ENCODE measurements at regions not wholly inside any gene's neighbourhood (a gene's known extent, or its start where the extent isn't known, plus 50 kb on each side); places are given as distances from the start of the nearest gene placed in this dataset.

DNA sequence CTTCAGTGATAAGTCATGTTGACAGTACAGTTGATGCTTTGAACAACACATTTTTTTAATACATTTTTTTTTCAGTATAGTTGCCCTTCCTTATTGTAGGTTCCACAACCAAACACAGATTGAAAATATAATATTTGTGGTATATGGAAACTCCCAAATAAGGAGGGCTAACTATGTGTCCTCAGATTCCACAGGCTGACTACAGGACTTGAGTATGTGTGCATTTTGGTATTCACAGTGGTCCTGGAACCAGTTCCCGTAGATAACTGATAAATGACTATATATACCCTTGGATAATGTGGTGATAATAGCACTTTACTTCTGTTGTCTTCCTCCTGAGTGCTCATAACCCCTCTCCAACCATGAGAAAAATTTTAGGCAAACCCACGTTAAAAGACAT is 111.6 kb upstream of the NUDT6 start:
- no peak overlapping the region for H3K9ac ChIP-seq (ENCODE audit: low read length)
- H3K9me3 ChIP-seq (ENCODE audit: control insufficient read depth, low read length), result no peaks in the 10 kb centered on the region
- H3K27me3 ChIP-seq (ENCODE audit: control insufficient read depth, insufficient read depth, low read length), result no peaks in the 10 kb centered on the region
- H3K4me1 ChIP-seq (ENCODE audit: control insufficient read depth, insufficient read depth, low read length), result no peaks in the 10 kb centered on the region
- H3K4me3 ChIP-seq (ENCODE audit: low read length), result no peak overlapping the region
- H3K36me3 ChIP-seq (ENCODE audit: control insufficient read depth, insufficient read depth, low read length), result no peaks in the 10 kb centered on the region

DNA sequence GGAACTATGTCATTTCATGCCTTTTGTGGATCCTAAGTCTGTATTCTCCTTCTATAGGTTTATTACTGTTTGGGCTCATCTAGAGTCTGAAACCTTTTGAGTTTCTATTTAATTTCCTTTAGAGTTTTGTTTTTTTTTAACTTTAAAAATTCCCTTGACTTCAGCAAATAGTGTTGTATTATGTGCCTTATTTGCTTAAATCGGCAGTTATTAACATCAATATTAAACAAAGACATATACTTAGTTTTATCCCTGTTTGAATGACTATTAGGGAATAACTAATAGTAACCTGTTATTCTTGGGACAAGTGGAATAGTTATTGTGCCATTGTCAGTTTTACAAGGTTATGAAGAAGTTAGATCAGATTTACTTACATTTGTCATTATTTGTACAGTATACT is 112.8 kb upstream of the NUDT6 start:
- Histone ChIP-seq H3K9ac (ENCODE audit: low read length) (no peak overlapping the region), H3K9me3 (ENCODE audit: control insufficient read depth, low read length) (no peaks in the 10 kb centered on the region), H3K27me3 (ENCODE audit: control insufficient read depth, insufficient read depth, low read length) (no peaks in the 10 kb centered on the region), H3K4me1 (ENCODE audit: control insufficient read depth, insufficient read depth, low read length) (no peaks in the 10 kb centered on the region), H3K4me3 (ENCODE audit: low read length) (no peak overlapping the region), H3K36me3 (ENCODE audit: control insufficient read depth, insufficient read depth, low read length) (no peaks in the 10 kb centered on the region)

DNA sequence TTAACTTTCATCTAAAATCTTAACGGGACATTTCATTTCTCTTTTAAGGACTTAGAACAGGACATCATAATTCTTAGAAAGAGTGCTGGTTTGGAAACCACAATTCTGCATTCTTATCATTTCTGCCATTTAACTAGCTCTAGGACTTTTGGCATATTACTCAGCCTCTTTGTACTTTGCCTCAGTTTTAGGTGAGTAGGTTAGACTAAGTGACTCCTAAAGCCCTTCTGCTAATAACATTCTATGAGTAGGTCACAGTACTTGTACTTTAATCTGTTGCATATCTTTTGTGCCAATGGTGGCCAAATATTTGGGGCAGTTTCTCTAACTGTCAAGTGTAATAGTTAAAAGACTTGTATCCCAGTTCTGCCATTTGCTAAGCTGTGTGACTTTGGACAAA is 115.4 kb upstream of the NUDT6 start:
- H3K4me1 ChIP-seq (ENCODE audit: control insufficient read depth, insufficient read depth, low read length), result no peaks in the 10 kb centered on the region
- H3K9me3 ChIP-seq (ENCODE audit: control insufficient read depth, low read length), result peaks cover under 1% of the 10 kb centered on the region
- H3K9ac ChIP-seq (ENCODE audit: low read length), result no peak overlapping the region
- H3K27me3 ChIP-seq (ENCODE audit: control insufficient read depth, insufficient read depth, low read length), result no peaks in the 10 kb centered on the region
- no peak overlapping the region for H3K4me3 ChIP-seq (ENCODE audit: low read length)
- no peaks in the 10 kb centered on the region for H3K36me3 ChIP-seq (ENCODE audit: control insufficient read depth, insufficient read depth, low read length)

DNA sequence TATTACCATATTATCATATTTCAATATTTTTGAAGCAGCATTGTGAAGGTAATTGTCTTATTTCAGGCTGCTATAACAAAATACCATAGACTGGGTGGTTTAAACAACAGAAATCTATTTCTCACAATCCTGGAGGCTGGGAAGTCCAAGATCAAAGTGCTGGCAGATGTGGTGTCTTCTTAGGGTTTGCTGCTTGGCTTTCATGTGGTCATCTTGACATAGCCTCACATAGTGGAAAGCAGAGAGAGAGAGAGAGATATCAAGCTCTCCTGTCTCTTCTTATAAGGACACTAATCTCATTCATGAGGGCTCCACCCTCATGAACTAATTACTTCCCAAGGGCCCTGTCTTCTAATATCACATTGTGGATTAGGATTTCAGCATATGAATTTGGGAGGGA is 119.7 kb upstream of the NUDT6 start:
- Histone ChIP-seq H3K36me3 (ENCODE audit: control insufficient read depth, insufficient read depth, low read length) (no peaks in the 10 kb centered on the region), H3K4me3 (ENCODE audit: low read length) (no peak overlapping the region), H3K27me3 (ENCODE audit: control insufficient read depth, insufficient read depth, low read length) (no peaks in the 10 kb centered on the region), H3K9me3 (ENCODE audit: control insufficient read depth, low read length) (peaks cover 6% of the 10 kb centered on the region), H3K9ac (ENCODE audit: low read length) (no peak overlapping the region), H3K4me1 (ENCODE audit: control insufficient read depth, insufficient read depth, low read length) (no peaks in the 10 kb centered on the region)

DNA sequence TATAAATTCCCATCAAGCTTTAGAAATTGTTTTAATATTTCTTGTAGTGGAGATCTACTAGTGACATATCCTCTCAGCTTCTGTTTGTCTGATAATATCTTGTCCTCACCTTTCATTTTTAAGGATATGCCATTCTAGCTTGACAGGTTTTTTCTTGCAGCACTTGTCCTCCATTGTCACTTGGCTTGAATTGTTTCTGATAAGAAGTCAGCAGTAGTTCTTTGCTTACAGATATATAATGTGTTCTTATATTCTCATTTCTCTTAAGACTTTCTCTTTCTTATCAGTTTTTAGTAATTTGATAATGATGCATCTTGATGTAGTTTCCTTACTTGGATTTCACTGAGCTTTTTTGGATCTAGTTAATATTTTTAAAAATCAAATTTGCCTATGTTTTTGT is 120.6 kb upstream of the NUDT6 start:
- H3K27me3 ChIP-seq (ENCODE audit: control insufficient read depth, insufficient read depth, low read length), result no peaks in the 10 kb centered on the region
- H3K9ac ChIP-seq (ENCODE audit: low read length), result no peak overlapping the region
- no peaks in the 10 kb centered on the region for H3K36me3 ChIP-seq (ENCODE audit: control insufficient read depth, insufficient read depth, low read length)
- H3K4me3 ChIP-seq (ENCODE audit: low read length), result no peak overlapping the region
- peaks cover 6% of the 10 kb centered on the region for H3K9me3 ChIP-seq (ENCODE audit: control insufficient read depth, low read length)
- no peaks in the 10 kb centered on the region for H3K4me1 ChIP-seq (ENCODE audit: control insufficient read depth, insufficient read depth, low read length)

DNA sequence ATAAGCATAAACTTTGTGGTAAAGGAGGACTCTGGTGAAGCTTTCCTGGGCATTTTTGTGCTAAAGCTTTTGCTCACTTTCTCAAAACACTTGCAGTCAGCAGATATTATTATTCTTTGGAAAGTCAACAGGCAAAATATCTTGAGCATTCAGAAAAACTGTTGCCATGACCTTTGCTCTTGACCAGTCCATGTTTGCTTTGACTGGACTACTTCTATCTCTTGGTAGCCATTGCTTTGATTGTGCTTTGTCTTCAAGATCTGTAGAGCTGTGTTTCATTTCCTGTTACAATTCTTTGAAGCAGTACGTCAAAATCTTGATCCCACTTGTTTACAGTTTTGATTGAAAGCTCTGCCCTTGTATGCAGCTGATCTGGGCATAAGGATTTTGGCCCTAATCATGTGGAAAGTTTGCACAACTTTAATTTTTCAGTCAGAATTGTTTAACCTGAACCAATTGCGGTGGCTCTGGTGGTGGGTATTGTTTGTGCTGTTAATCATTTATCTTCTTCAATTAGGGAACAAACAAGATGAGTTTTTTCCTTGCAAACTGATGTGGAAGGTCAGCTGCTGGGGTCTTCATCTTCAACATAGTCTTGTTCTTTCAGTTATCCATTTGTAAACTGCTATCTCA is 121.5 kb upstream of the NUDT6 start:
- H3K36me3 ChIP-seq (ENCODE audit: control insufficient read depth, insufficient read depth, low read length), result no peaks in the 10 kb centered on the region
- no peak overlapping the region for H3K4me3 ChIP-seq (ENCODE audit: low read length)
- no peak overlapping the region for H3K9ac ChIP-seq (ENCODE audit: low read length)
- no peaks in the 10 kb centered on the region for H3K27me3 ChIP-seq (ENCODE audit: control insufficient read depth, insufficient read depth, low read length)
- H3K4me1 ChIP-seq (ENCODE audit: control insufficient read depth, insufficient read depth, low read length), result no peaks in the 10 kb centered on the region
- H3K9me3 ChIP-seq (ENCODE audit: control insufficient read depth, low read length), result peaks cover 6% of the 10 kb centered on the region

DNA sequence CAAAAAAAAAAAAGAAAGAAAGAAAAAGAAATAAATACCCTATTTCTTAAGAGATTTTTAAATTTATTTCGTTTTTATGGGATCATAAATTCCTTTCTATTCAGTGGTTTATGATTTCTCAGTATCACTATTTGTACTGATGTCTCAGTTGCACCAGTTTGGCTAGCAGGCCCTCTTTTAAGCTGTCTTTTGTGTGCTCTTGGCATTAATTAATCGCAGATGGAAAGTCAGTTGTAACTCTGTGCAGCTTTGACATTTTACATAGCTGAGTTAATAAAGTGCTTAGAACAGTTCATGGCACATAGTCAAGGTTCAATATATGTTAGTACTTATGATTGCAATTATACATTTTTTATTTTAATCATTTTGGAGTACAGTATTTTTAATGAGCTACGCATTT is 123.7 kb upstream of the NUDT6 start:
- no peak overlapping the region for H3K4me3 ChIP-seq (ENCODE audit: low read length)
- H3K27me3 ChIP-seq (ENCODE audit: control insufficient read depth, insufficient read depth, low read length), result no peaks in the 10 kb centered on the region
- no peak overlapping the region for H3K9ac ChIP-seq (ENCODE audit: low read length)
- H3K36me3 ChIP-seq (ENCODE audit: control insufficient read depth, insufficient read depth, low read length), result no peaks in the 10 kb centered on the region
- no peaks in the 10 kb centered on the region for H3K4me1 ChIP-seq (ENCODE audit: control insufficient read depth, insufficient read depth, low read length)
- H3K9me3 ChIP-seq (ENCODE audit: control insufficient read depth, low read length), result peaks cover 6% of the 10 kb centered on the region

DNA sequence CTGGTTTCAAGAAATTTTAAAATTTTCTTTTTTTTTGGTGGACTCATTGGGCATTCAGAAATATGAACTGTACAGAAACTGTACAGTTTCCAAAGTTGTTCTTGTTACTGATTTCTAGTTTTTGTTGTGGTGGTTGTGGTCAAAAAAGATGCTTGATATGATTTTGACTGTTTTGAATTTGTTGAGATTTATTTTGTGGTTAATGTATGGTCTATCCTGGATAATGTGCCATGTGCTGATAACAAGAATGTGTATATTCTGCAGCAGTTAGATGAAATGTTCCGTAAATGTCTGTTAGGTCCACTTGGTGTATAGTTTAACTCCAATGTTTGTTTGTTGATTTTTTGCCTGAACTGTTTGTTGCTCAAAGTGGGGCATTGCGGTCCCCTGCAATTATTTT is 127.6 kb upstream of the NUDT6 start:
- Histone ChIP-seq H3K4me1 (ENCODE audit: control insufficient read depth, insufficient read depth, low read length) (no peaks in the 10 kb centered on the region), H3K27me3 (ENCODE audit: control insufficient read depth, insufficient read depth, low read length) (no peaks in the 10 kb centered on the region), H3K4me3 (ENCODE audit: low read length) (no peak overlapping the region), H3K9ac (ENCODE audit: low read length) (no peak overlapping the region), H3K9me3 (ENCODE audit: control insufficient read depth, low read length) (no peaks in the 10 kb centered on the region), H3K36me3 (ENCODE audit: control insufficient read depth, insufficient read depth, low read length) (no peaks in the 10 kb centered on the region)

DNA sequence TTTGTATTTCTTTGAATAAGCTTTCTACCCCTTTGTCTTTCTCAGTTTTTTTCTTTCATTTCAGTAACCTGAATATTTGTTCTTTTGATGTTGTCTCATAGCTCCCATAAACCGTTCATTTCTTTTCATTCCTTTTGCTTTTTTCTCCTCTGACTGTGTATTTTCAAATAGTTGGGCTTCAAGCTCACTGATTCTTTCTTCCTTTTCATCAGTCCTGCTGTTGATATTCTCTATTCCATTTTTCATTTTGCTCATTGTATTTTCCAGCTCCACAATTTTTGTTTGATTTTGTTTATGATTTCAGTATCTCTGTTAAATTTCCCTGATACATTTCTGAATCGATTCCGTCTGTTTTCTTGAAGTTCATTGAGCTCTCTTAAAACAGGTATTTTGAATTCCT is 129.6 kb upstream of the NUDT6 start:
- Histone ChIP-seq H3K27me3 (ENCODE audit: control insufficient read depth, insufficient read depth, low read length) (no peaks in the 10 kb centered on the region), H3K4me3 (ENCODE audit: low read length) (no peak overlapping the region), H3K36me3 (ENCODE audit: control insufficient read depth, insufficient read depth, low read length) (no peaks in the 10 kb centered on the region), H3K9me3 (ENCODE audit: control insufficient read depth, low read length) (no peaks in the 10 kb centered on the region), H3K9ac (ENCODE audit: low read length) (no peak overlapping the region), H3K4me1 (ENCODE audit: control insufficient read depth, insufficient read depth, low read length) (no peaks in the 10 kb centered on the region)

DNA sequence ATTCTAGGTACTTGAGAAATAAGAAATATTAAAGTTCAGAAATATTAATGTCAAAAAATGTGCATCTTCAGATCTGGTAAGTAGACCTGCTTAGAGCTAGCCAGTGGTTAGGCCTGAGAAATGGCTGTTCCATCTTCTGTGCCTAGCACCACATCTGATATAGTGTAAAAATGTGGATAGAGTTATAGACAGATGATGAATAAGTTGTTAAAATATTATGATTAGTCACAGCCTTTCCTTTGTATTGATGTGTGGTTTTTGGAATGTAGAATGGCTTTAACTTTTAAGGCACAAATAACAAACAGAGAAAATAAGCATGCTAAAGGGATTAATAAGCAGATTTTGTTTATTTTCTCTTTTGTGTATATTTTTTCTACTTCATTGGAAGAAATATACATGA is 133.5 kb upstream of the NUDT6 start:
- Histone ChIP-seq H3K36me3 (ENCODE audit: control insufficient read depth, insufficient read depth, low read length) (no peaks in the 10 kb centered on the region), H3K9me3 (ENCODE audit: control insufficient read depth, low read length) (no peaks in the 10 kb centered on the region), H3K4me3 (ENCODE audit: low read length) (no peak overlapping the region), H3K4me1 (ENCODE audit: control insufficient read depth, insufficient read depth, low read length) (no peaks in the 10 kb centered on the region), H3K9ac (ENCODE audit: low read length) (no peak overlapping the region), H3K27me3 (ENCODE audit: control insufficient read depth, insufficient read depth, low read length) (no peaks in the 10 kb centered on the region)

DNA sequence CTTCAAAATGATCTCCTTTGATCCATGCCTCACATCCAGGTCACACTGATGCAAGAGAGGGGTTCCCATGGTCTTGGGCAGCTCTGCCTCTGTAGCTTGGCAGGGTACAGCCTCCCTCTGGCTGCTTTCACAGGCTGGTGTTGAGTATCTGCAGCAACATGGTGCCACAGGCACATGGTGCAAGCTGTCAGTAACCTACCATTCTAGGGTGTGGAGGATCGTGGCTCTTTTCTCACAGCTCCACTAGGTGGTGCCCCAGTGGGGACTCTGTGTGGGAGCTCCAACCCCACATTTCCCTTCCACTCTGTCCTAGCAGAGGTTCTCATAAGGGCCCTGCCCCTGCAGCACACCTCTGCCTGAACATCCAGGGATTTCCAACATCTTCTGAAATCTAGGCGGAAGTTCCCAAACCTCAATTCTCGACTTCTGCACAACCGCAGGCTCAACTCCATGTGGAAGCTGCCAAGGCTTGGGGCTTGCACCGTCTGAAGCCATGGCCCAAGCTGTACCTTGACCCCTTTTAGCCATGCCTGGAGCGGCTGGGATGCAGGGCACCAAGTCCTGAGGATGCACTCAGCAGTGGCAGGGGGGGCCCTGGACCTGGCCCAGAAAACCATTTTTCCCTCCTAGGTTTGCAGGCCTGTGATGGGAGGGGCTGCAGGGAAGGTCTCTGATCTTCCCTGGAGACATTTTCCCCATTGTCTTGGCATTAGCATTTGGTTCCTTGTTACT is 137.8 kb upstream of the NUDT6 start:
- Histone ChIP-seq H3K36me3 (ENCODE audit: control insufficient read depth, insufficient read depth, low read length) (no peaks in the 10 kb centered on the region), H3K4me1 (ENCODE audit: control insufficient read depth, insufficient read depth, low read length) (no peaks in the 10 kb centered on the region), H3K9me3 (ENCODE audit: control insufficient read depth, low read length) (no peaks in the 10 kb centered on the region), H3K27me3 (ENCODE audit: control insufficient read depth, insufficient read depth, low read length) (no peaks in the 10 kb centered on the region), H3K4me3 (ENCODE audit: low read length) (no peak overlapping the region), H3K9ac (ENCODE audit: low read length) (no peak overlapping the region)

DNA sequence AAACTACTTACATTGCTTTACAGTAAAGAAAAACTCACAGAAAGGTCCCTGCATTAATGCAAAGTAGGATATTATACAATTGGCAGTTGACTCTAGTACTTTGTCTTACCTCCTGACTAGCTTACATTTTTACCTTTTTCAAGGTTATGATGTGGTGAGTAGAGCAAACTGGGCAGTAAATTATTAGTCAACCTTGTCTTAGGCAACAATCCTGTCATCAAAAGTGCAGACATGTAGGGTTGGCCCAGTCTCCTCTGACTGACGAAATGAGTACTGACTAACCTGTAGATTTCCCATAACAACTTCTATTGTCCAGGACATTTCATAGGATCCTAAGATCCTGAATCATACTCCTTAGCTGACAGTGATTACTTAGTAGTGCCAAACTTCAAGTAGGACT is 142.0 kb upstream of the NUDT6 start:
- H3K27me3 ChIP-seq (ENCODE audit: control insufficient read depth, insufficient read depth, low read length), result no peaks in the 10 kb centered on the region
- no peaks in the 10 kb centered on the region for H3K4me1 ChIP-seq (ENCODE audit: control insufficient read depth, insufficient read depth, low read length)
- H3K4me3 ChIP-seq (ENCODE audit: low read length), result no peak overlapping the region
- no peaks in the 10 kb centered on the region for H3K9me3 ChIP-seq (ENCODE audit: control insufficient read depth, low read length)
- H3K36me3 ChIP-seq (ENCODE audit: control insufficient read depth, insufficient read depth, low read length), result no peaks in the 10 kb centered on the region
- no peak overlapping the region for H3K9ac ChIP-seq (ENCODE audit: low read length)

DNA sequence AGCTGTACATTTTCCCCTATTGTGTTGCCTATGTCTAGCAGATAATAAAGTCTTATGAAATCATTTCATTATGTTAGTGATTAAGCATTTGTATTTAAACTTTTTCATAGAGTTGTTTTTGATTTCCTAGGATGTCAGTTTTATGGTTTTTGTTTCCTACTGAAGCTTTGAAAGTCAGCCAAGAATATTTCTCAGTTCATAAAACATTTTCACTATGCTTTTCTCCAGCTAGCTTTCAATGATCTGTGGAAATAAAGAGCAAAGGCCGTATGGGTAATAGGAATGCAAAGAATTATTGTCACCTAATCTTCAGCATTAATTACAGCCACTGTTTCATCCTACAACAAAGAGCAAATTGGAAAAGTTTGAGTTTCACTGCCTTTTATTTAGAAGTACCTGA is 145.7 kb upstream of the NUDT6 start:
- Histone ChIP-seq H3K4me3 (ENCODE audit: low read length) (no peak overlapping the region), H3K9ac (ENCODE audit: low read length) (no peak overlapping the region), H3K4me1 (ENCODE audit: control insufficient read depth, insufficient read depth, low read length) (no peaks in the 10 kb centered on the region), H3K36me3 (ENCODE audit: control insufficient read depth, insufficient read depth, low read length) (no peaks in the 10 kb centered on the region), H3K9me3 (ENCODE audit: control insufficient read depth, low read length) (no peaks in the 10 kb centered on the region), H3K27me3 (ENCODE audit: control insufficient read depth, insufficient read depth, low read length) (no peaks in the 10 kb centered on the region)

Measured in mucosa of stomach (tissue), 1 donor.